Muscle of leg (tissue), 3 donors: ENCODE measurements at regions not wholly inside any gene's neighbourhood (a gene's known extent, or its start where the extent isn't known, plus 50 kb on each side); places are given as distances from the start of the nearest gene placed in this dataset.

Source experiments
- DNase-seq: peaks from one replicate; pipeline ENCODE4 v3.0.0; 2013
- H3K27ac ChIP-seq: one replicate; pipeline ENCODE4 v1.5.1; 2013; ENCODE audit warnings: mild to moderate bottlenecking, low read length, control low read depth
- H3K27me3 ChIP-seq: one replicate; pipeline ENCODE4 v1.6.1; 2013; ENCODE audit warnings: low read length; ENCODE audit not compliant: control insufficient read depth, insufficient read depth
- H3K36me3 ChIP-seq: one replicate; pipeline ENCODE4 v1.6.1; 2013; ENCODE audit warnings: low read length; ENCODE audit not compliant: control insufficient read depth, insufficient read depth
- H3K4me1 ChIP-seq: one replicate; pipeline ENCODE4 v1.6.1; 2013; ENCODE audit warnings: low read length; ENCODE audit not compliant: control insufficient read depth, insufficient read depth
- H3K4me3 ChIP-seq: one replicate; pipeline ENCODE4 v1.5.1; 2013; ENCODE audit warnings: low read length, control low read depth
- H3K9me3 ChIP-seq: replicated peaks from 2 replicates; pipeline ENCODE4 v1.6.1; 2013; ENCODE audit warnings: low read depth, low read length; ENCODE audit not compliant: control insufficient read depth
- WGBS: methylation state at CpG from one replicate; pipeline ENCODE4 v1.1.5; 2013; ENCODE audit warnings: missing lambda C conversion rate; ENCODE audit not compliant: insufficient coverage; 5-methylcytosine and 5-hydroxymethylcytosine counted together

DNA sequence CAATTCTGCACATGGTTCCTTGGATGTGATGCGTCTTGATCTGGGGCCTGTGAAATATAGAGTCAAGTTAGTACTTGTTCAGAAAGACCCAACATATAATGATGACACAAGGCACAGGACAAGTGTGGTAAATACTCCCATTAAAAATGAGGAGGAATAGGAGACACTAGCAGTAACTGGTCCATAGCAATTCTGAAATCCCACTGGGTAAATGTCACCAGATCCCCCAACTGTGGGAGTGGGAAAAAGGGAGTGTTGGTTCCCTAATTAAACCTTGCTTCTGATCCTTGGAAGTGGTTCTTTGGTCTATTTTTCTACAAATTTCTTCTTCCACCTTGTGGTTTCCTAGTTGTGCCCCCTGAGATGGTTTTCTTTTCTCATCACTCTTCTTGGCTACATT is 62.5 kb upstream of the NRP1 start:
- H3K4me3 ChIP-seq: no peak overlapping the region
- H3K27me3 ChIP-seq: no peaks in the 10 kb centered on the region
- peaks cover 13% of the 10 kb centered on the region for H3K9me3 ChIP-seq
- H3K36me3 ChIP-seq: no peaks in the 10 kb centered on the region
- H3K27ac ChIP-seq: no peak overlapping the region
- no peaks in the 10 kb centered on the region for H3K4me1 ChIP-seq
- no peak for DNase-seq
- WGBS: no CpG with 5 or more reads among the region's 1 CpG

DNA sequence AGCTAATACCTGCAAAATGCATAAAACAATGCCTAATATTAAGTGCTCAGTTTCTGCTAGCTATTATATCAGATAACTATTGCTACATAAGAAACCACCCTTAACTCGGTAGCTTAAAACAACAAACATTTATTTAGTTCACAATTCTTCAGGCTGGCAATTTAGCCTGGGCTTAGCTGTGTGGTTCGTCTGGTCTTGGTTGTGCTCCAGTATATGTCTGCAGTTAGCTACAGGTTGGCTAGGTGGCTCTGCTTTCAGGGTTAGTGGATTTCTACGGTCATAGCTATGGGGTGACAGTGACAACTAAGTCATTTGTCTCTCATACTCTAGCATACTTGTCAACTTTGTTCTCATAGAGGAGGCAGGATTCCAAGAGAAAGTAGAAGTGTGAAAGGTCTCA is 61.8 kb upstream of the NRP1 start:
- no peaks in the 10 kb centered on the region for H3K36me3 ChIP-seq
- WGBS: no CpG with 5 or more reads among the region's 3 CpGs
- no peaks in the 10 kb centered on the region for H3K4me1 ChIP-seq
- no peak overlapping the region for H3K27ac ChIP-seq
- peaks cover 13% of the 10 kb centered on the region for H3K9me3 ChIP-seq
- H3K27me3 ChIP-seq: no peaks in the 10 kb centered on the region
- no peak for DNase-seq
- no peak overlapping the region for H3K4me3 ChIP-seq

DNA sequence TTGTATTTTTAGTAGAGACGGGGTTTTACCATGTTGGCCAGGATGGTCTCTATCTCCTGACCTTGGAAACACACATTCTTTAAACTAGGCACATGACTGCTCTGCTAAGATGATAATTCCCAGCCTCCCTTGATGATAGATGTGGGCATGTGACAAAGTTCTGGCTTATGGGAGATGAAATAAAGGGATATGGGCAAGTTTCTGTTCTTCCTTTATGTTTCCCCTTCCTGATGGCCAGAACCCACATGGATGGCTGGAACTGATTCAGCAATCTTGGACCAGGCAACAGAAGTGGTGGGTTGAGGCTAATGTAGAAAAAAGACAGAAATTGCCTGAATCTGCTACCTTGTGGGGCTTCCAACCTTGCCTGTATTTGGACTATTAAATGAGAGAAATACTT is 60.7 kb upstream of the NRP1 start:
- Histone ChIP-seq H3K9me3 (peaks cover 13% of the 10 kb centered on the region), H3K4me3 (no peak overlapping the region), H3K27me3 (no peaks in the 10 kb centered on the region), H3K36me3 (no peaks in the 10 kb centered on the region), H3K4me1 (no peaks in the 10 kb centered on the region), H3K27ac (no peak overlapping the region)
- no CpG with 5 or more reads among the region's 1 CpG for WGBS
- peak; percentile 45 for DNase-seq

DNA sequence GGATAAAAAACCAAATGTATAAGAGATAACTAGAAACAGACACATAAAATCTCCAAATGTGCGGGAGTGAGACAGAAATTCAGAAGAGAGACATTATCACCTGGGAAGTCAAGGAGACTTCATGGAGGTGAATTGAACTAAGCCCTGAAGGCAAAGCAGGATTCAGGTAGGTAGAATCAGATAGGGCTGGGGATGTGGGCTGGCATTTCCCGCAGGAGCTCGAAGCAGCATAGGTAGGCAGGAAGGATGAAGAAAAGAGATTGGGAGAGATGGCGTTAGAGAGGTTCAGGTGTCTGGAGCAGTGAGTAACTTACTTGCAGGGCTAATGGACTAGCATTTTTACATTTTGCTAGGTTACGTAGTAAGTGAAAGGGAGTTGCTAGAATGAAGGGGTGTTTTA is 58.2 kb upstream of the NRP1 start:
- no peak for DNase-seq
- peaks cover 6% of the 10 kb centered on the region for H3K4me1 ChIP-seq
- H3K27ac ChIP-seq: no peak overlapping the region
- H3K36me3 ChIP-seq: no peaks in the 10 kb centered on the region
- peaks cover 13% of the 10 kb centered on the region for H3K9me3 ChIP-seq
- WGBS: 91% methylated on average over 5 of the region's 5 CpGs
- no peaks in the 10 kb centered on the region for H3K27me3 ChIP-seq
- H3K4me3 ChIP-seq: no peak overlapping the region

DNA sequence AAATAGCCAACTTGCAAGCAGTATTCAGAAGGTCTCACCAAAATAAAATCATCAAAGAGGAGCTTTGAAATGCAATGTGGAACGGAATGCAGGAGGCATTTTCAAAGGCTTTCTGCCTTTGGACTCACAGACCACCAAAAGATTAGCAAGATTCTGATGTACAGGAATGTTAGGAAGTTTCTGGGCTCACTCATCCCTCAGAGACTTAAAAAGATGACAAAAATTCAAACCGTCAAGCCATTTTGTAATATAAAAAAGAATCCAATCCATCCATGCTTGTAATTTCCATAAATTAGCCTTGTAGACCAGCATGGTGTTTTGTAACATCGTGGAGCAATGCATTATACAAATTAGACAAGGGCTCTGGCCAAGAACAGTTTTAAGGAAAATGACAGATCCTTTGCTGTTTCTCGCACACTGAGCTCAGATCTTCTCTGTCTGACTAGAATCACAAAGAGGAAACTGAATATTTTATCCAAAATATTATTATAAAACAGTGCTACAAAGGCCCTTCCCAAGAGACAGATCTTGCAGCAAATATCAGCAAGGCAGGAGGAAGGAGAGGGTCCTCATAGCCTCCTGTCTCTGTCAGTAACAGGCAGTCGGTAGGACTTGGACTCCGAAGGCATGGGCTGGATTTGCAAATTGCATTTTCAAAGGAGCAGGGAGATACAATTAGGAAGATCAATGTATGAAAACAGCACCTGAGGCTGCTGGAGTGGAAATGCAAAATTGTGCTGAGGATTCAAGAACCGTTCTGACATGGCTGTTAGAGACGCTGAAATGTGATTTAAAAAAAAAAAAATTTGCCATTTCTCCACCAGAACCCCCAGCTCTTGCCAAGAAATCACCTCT is 57.4 kb upstream of the NRP1 start:
- 58% methylated on average over 3 of the region's 8 CpGs for WGBS
- peaks cover 6% of the 10 kb centered on the region for H3K4me1 ChIP-seq

DNA sequence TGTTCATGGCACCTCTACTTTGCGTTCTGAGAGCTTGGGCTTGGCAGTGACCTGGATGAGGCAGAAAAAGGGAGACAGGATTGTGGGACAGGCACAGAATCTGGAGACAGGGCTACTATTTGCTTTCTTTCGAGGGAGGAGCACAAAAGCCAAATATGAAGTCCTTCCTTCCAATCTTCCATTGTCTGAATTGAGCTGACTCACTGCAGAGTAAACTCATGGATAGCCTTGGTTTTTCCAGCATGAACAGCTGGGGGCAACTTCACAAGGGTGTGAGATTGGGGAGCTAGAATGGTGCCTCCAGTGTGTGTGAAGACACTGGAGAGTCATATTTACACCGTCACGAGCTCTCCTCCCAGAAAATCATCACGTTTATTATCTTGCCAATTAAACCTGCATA is 55.6 kb upstream of the NRP1 start:
- Histone ChIP-seq H3K36me3 (no peaks in the 10 kb centered on the region), H3K27ac (no peak overlapping the region), H3K27me3 (no peaks in the 10 kb centered on the region), H3K4me1 (peaks cover 6% of the 10 kb centered on the region), H3K9me3 (no peaks in the 10 kb centered on the region), H3K4me3 (no peak overlapping the region)
- WGBS: no CpG with 5 or more reads among the region's 5 CpGs
- DNase-seq: no peak

More for the DNA sequence above, 57.4 kb upstream of the NRP1 start:
- H3K4me3 ChIP-seq: no peak overlapping the region
- H3K36me3 ChIP-seq: no peaks in the 10 kb centered on the region
- no peaks in the 10 kb centered on the region for H3K27me3 ChIP-seq
- DNase-seq: no peak
- H3K27ac ChIP-seq: no peak overlapping the region
- H3K9me3 ChIP-seq: peaks cover 6% of the 10 kb centered on the region

DNA sequence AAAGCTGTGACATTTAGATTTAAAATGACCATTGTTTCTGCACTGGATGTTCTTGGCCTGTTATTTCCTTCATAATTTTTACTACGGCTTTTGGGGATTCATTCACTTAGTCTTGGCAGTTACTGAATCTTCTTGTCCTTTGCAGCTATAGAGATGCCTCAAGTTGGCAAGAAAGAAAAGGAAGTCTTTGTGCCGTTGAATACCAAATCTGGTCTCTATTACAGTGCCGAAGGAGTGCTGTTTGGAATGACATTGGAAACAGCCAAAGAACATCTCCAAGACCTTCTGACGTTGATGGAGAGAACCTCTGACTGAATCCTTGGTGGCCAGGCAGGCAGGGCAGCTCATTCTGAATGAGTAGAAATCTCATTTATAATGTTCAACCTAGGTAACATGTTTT is 54.3 kb upstream of the NRP1 start:
- H3K4me1 ChIP-seq: peaks cover 6% of the 10 kb centered on the region
- no peaks in the 10 kb centered on the region for H3K9me3 ChIP-seq
- WGBS: 41% methylated on average over 2 of the region's 4 CpGs
- no peaks in the 10 kb centered on the region for H3K27me3 ChIP-seq
- H3K27ac ChIP-seq: no peak overlapping the region
- no peaks in the 10 kb centered on the region for H3K36me3 ChIP-seq
- DNase-seq: peak; percentile 54
- no peak overlapping the region for H3K4me3 ChIP-seq

DNA sequence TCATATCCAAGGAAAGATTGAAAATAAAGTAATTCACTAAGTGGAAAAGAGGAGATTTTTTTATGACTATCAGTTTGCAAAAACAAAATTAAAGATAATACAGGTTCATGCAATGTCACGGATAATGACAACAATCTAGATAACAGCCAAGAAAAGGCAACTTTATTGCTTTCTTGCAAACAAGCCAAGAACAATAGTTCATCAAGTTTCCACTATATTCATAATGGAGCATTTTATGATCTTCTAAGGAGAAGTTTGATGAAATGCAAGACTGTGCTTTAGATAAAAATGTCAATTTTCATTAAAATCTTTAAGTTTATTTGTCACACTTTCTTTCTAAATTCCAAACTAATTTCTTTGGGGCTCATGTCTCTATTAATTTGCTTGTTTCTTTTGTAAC is 53.9 kb upstream of the NRP1 start:
- peaks cover 6% of the 10 kb centered on the region for H3K4me1 ChIP-seq
- H3K36me3 ChIP-seq: no peaks in the 10 kb centered on the region
- no CpG with 5 or more reads among the region's 1 CpG for WGBS
- H3K27me3 ChIP-seq: no peaks in the 10 kb centered on the region
- H3K27ac ChIP-seq: no peak overlapping the region
- DNase-seq: peak; percentile 19
- no peaks in the 10 kb centered on the region for H3K9me3 ChIP-seq
- H3K4me3 ChIP-seq: no peak overlapping the region

DNA sequence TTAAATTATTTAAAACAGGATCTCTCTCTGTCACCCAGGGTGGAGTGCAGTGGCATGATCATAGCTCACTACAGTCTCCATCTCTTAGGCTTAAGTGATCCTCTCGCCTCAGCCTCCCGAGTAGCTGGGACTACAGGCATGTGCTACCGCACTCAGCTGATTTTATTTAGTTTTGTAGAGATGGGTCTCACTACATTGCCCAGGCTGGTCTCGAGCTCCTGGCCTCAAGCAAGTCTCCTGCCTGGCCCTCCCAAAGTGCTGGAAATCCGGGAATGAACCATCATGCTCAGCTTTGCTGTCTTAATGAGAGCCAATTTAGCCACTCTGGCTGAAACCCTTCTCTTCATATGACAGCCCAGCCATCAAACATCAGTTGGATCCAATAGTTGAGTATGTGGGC is 53.3 kb upstream of the NRP1 start:
- H3K9me3 ChIP-seq: no peaks in the 10 kb centered on the region

DNA sequence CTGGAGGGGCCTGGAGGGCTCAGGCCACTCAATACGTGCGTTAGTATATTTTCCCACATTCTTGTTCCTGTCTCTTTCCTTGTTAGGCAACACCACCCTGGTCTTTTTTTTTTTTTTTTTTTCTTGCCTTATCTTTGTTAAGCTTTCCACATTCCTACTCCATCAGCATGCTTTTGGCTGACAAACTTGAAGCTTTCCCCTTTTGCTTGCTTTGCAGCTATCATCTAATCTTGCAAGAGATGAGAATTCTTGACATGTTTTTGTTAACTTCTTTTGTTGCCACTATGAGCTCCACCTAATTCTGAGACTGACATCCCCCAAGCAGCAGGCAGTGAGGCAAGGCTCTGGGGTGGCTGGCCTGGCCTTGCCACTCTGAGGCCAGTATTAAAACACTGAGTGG is 52.5 kb upstream of the NRP1 start:
- Histone ChIP-seq H3K4me3 (no peak overlapping the region), H3K9me3 (no peaks in the 10 kb centered on the region), H3K4me1 (peaks cover 11% of the 10 kb centered on the region), H3K36me3 (no peaks in the 10 kb centered on the region), H3K27me3 (no peaks in the 10 kb centered on the region), H3K27ac (no peak overlapping the region)
- 100% methylated on average over 1 of the region's 2 CpGs for WGBS
- no peak for DNase-seq

More for the DNA sequence above, 53.3 kb upstream of the NRP1 start:
- Histone ChIP-seq H3K4me1 (peaks cover 6% of the 10 kb centered on the region), H3K4me3 (no peak overlapping the region), H3K27ac (no peak overlapping the region), H3K36me3 (no peaks in the 10 kb centered on the region), H3K27me3 (no peaks in the 10 kb centered on the region)
- 95% methylated on average over 4 of the region's 5 CpGs for WGBS
- DNase-seq: no peak

DNA sequence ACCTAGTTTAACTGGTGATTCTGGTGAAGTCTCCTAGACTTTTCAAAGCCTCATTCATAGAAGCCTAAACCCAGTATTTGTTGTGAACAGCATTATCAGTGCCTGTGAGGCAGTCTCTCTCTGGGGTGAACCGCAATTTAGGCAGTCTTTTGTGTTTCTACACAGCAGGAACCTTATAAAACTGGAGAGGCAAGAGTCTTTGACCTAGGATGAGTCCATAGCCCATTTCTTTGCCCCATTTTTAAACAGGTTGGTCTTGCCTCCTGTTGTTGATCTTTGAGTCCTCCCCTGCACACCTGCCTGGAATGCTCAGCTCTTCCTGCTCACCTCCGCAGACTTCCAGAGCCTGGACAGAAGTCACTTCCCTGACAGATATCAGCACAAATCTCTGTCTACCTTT is 51.2 kb upstream of the NRP1 start:
- H3K4me3 ChIP-seq: no peak overlapping the region
- DNase-seq: no peak
- peaks cover 15% of the 10 kb centered on the region for H3K4me1 ChIP-seq
- WGBS: 86% methylated on average over 2 of the region's 2 CpGs
- H3K27me3 ChIP-seq: no peaks in the 10 kb centered on the region
- no peak overlapping the region for H3K27ac ChIP-seq
- H3K36me3 ChIP-seq: no peaks in the 10 kb centered on the region
- no peaks in the 10 kb centered on the region for H3K9me3 ChIP-seq
